Astrocyte (in vitro differentiated cells and primary cell): ENCODE measurements at regions not wholly inside any gene's neighbourhood (a gene's known extent, or its start where the extent isn't known, plus 50 kb on each side); places are given as distances from the start of the nearest gene placed in this dataset.

Source experiments
- DNase-seq: peaks from one replicate; pipeline ENCODE4 v3.0.0-alpha.2; 2010; ENCODE audit warnings: low read depth
- FAIRE-seq: peaks from 2 replicates; lab custom pipeline; 2011; peaks lifted over from hg19 to GRCh38; lab: Jason Lieb, UNC
- H2AFZ ChIP-seq: 2 replicates; pipeline ENCODE4 v1.6.0; 2012; ENCODE audit warnings: low read depth, low read length, inconsistent platforms
- H3K27ac ChIP-seq: 2 replicates; pipeline ENCODE4 v1.5.1; 2011; ENCODE audit warnings: low read depth, low read length, inconsistent platforms
- H3K27me3 ChIP-seq: 2 replicates; pipeline ENCODE4 v1.6.0; 2011; ENCODE audit warnings: low read length, inconsistent platforms; ENCODE audit not compliant: insufficient read depth
- H3K36me3 ChIP-seq: 2 replicates; pipeline ENCODE4 v1.5.1; 2011; ENCODE audit warnings: low read length, inconsistent platforms; ENCODE audit not compliant: insufficient read depth
- H3K4me1 ChIP-seq: 2 replicates; pipeline ENCODE4 v1.5.1; 2011; ENCODE audit warnings: low read length, inconsistent platforms; ENCODE audit not compliant: insufficient read depth
- H3K4me2 ChIP-seq: 2 replicates; pipeline ENCODE4 v1.6.0; 2012; ENCODE audit warnings: low read length, inconsistent platforms
- H3K4me3 ChIP-seq: 2 replicates; pipeline ENCODE4 v1.5.1; 2011; ENCODE audit warnings: low read depth, mild to moderate bottlenecking, low read length, inconsistent platforms; ENCODE audit not compliant: insufficient read depth
- H3K79me2 ChIP-seq: 2 replicates; pipeline ENCODE4 v1.6.0; 2012; ENCODE audit warnings: mild to moderate bottlenecking, low read length, inconsistent platforms; ENCODE audit not compliant: insufficient read depth
- H3K9ac ChIP-seq: 2 replicates; pipeline ENCODE4 v1.6.0; 2012; ENCODE audit warnings: mild to moderate bottlenecking, low read length, inconsistent platforms
- H3K9me3 ChIP-seq: 2 replicates; pipeline ENCODE4 v1.5.1; 2012; ENCODE audit warnings: low read depth, mild to moderate bottlenecking, low read length, inconsistent platforms; ENCODE audit not compliant: insufficient read depth
- H4K20me1 ChIP-seq: 2 replicates; pipeline ENCODE4 v1.6.0; 2012; ENCODE audit warnings: low read length, inconsistent platforms; ENCODE audit not compliant: insufficient read depth
- H3K27ac Mint-ChIP-seq: one replicate; pipeline ENCODE4 v1.8.0; 2021; ENCODE audit warnings: mild to moderate bottlenecking, mixed read lengths; ENCODE audit not compliant: unreplicated experiment
- H3K27me3 Mint-ChIP-seq: one replicate; pipeline ENCODE4 v1.8.0; 2021; ENCODE audit warnings: low read depth, mixed read lengths; ENCODE audit not compliant: unreplicated experiment
- H3K36me3 Mint-ChIP-seq: one replicate; pipeline ENCODE4 v1.8.0; 2021; ENCODE audit warnings: low read depth, mixed read lengths; ENCODE audit not compliant: unreplicated experiment
- H3K4me1 Mint-ChIP-seq: one replicate; pipeline ENCODE4 v1.8.0; 2021; ENCODE audit warnings: low read depth, mixed read lengths; ENCODE audit not compliant: unreplicated experiment
- H3K4me3 Mint-ChIP-seq: one replicate; pipeline ENCODE4 v1.8.0; 2021; ENCODE audit warnings: mild to moderate bottlenecking, moderate library complexity, mixed read lengths; ENCODE audit not compliant: unreplicated experiment
- H3K9me3 Mint-ChIP-seq: one replicate; pipeline ENCODE4 v1.8.0; 2021; ENCODE audit warnings: mild to moderate bottlenecking, mixed read lengths; ENCODE audit not compliant: unreplicated experiment
- CTCF ChIP-seq: IDR thresholded peaks from 2 replicates; pipeline ENCODE4 v1.5.1; 2011; ENCODE audit warnings: low read depth, mild to moderate bottlenecking, inconsistent platforms, low read length, moderate library complexity; ENCODE audit not compliant: insufficient read depth
- EZH2 ChIP-seq: IDR thresholded peaks from 2 replicates; pipeline ENCODE4 v1.6.1; 2012; ENCODE audit warnings: mild to moderate bottlenecking, low read length, inconsistent platforms; ENCODE audit not compliant: insufficient read depth

- Histone ChIP-seq H3K9me3 (no peaks in the 10 kb centered on the region), H2AFZ (no peak overlapping the region), H3K4me3 (no peak overlapping the region), H3K79me2 (no peaks in the 10 kb centered on the region), H3K4me2 (no peak overlapping the region), H3K9ac (no peak overlapping the region), H3K36me3 (no peaks in the 10 kb centered on the region), H3K27me3 (peaks cover 3% of the 10 kb centered on the region), H3K4me1 (no peaks in the 10 kb centered on the region), H3K27ac (no peak overlapping the region), H4K20me1 (no peaks in the 10 kb centered on the region)
- FAIRE-seq: no peak
- Mint-ChIP-seq H3K27me3 (peaks cover 23% of the 10 kb centered on the region), H3K9me3 (peaks cover 4% of the 10 kb centered on the region), H3K4me1 (no peaks in the 10 kb centered on the region), H3K27ac (no peak overlapping the region), H3K36me3 (no peaks in the 10 kb centered on the region), H3K4me3 (no peak overlapping the region)
- no peak for DNase-seq
- TF ChIP-seq CTCF (no peak), EZH2 (no peak)
Measured at GRCh38 chr4:183029365-183029764, 69.7 kb upstream of the WWC2 start.

GRCh38 chr4:183026701-183027100, 72.4 kb upstream of the WWC2 start:
- H3K4me3 ChIP-seq: no peak overlapping the region
- no peaks in the 10 kb centered on the region for H3K4me1 Mint-ChIP-seq
- peaks cover 23% of the 10 kb centered on the region for H3K27me3 Mint-ChIP-seq
- H3K79me2 ChIP-seq: no peaks in the 10 kb centered on the region
- H3K27me3 ChIP-seq: peaks cover 4% of the 10 kb centered on the region
- no peaks in the 10 kb centered on the region for H3K9me3 ChIP-seq
- no peak overlapping the region for H2AFZ ChIP-seq
- DNase-seq: no peak
- no peaks in the 10 kb centered on the region for H4K20me1 ChIP-seq
- no peak overlapping the region for H3K4me2 ChIP-seq
- no peaks in the 10 kb centered on the region for H3K36me3 Mint-ChIP-seq
- no peaks in the 10 kb centered on the region for H3K36me3 ChIP-seq
- no peak overlapping the region for H3K27ac ChIP-seq
- FAIRE-seq: no peak
- TF ChIP-seq CTCF (no peak), EZH2 (no peak)
- no peak overlapping the region for H3K9ac ChIP-seq
- H3K4me1 ChIP-seq: no peaks in the 10 kb centered on the region
- H3K27ac Mint-ChIP-seq: no peak overlapping the region
- peaks cover 6% of the 10 kb centered on the region for H3K9me3 Mint-ChIP-seq
- H3K4me3 Mint-ChIP-seq: no peak overlapping the region

- TF ChIP-seq EZH2: no peak
- Mint-ChIP-seq H3K36me3 (no peaks in the 10 kb centered on the region), H3K27ac (no peak overlapping the region), H3K9me3 (peaks cover 4% of the 10 kb centered on the region), H3K27me3 (peaks cover 19% of the 10 kb centered on the region), H3K4me3 (no peak overlapping the region), H3K4me1 (no peaks in the 10 kb centered on the region)
- no peaks in the 10 kb centered on the region for H4K20me1 ChIP-seq
- no peaks in the 10 kb centered on the region for H3K79me2 ChIP-seq
- no peak for FAIRE-seq
- no peaks in the 10 kb centered on the region for H3K4me1 ChIP-seq
- H2AFZ ChIP-seq: no peak overlapping the region
- H3K27ac ChIP-seq: no peak overlapping the region
- H3K4me3 ChIP-seq: no peak overlapping the region
- DNase-seq: no peak
- H3K9ac ChIP-seq: no peak overlapping the region
- no peak overlapping the region for H3K4me2 ChIP-seq
- H3K27me3 ChIP-seq: peaks cover 4% of the 10 kb centered on the region
- no peaks in the 10 kb centered on the region for H3K9me3 ChIP-seq
- no peaks in the 10 kb centered on the region for H3K36me3 ChIP-seq
Measured at GRCh38 chr4:183022617-183023016, 76.4 kb upstream of the WWC2 start.
